Left renal pelvis (tissue), 4 donors: ENCODE measurements at regions not wholly inside any gene's neighbourhood (a gene's known extent, or its start where the extent isn't known, plus 50 kb on each side); places are given as distances from the start of the nearest gene placed in this dataset.

Experiments used
- DNase-seq, 4 donors: peaks; one replicate each; pipeline ENCODE4 v3.0.0-alpha.2; 2013; ENCODE audit warnings: low read depth in 4 of 4, low spot score in 3 of 4

- DNase-seq: no peak
Measured at GRCh38 chr12:115859231-115859630, 418.3 kb downstream of the MED13L start.

- DNase-seq: no peak
Measured at GRCh38 chr12:115857923-115858322, 419.6 kb downstream of the MED13L start.

DNA sequence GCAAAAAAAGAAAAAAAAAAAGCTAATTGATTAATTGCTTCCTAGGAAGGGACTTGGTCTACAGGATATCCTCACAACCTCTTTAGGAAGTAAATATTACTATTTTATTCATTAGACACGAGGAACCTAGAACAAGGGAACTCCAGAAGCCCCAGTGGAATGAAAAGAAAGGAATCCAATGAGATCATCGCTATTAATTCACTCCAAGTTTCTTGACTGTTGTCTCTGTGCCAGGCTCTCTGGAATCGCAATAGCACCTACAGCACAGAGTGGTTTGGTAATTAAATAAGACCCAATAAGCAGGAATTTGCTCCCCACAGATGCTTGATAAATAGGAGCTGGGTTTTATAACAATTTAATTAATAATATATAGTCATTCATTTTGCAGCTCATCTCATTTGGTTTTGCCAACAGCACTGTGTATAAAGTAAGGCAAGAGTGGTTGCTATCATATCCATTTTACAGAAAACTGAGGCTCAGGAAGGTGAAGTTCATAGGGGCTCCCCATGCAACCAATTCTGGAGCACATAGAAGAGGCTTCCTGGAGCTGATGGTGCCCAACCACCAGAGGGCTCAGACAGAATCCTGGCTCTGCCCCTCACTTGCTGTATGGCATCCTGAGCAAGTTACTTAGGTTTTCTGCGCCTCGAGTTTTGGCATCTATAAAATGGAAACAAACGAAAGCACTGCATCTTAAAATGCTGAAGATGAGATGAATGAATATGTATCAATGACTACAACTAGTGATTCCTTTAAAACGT lies 420.2 kb downstream of the MED13L start:
- no peak for DNase-seq

GRCh38 chr12:115852054-115852453 lies 425.4 kb downstream of the MED13L start:
- DNase-seq: no peak

DNA sequence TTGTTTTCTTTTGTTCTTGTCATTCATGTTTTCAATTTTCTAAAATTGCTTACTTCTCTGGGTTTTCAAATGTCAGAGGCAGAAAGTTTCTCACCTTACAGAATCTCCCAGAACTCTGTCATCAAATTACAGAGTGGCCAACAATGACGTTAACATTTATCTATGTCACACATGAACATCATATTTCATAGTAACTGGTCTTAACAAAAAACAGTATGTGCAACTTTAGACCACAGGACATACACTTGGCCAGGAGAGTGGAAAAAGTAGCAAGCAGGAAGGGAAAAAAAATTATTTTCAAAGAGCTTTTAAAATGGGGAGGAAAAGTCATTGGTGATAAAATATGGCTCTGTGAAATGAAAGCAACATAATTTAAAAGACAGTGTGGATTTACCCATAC lies 426.5 kb downstream of the MED13L start:
- no peak for DNase-seq

GRCh38 chr12:115849262-115849943 lies 428.1 kb downstream of the MED13L start:
- DNase-seq: no peak

- DNase-seq: no peak
Measured at GRCh38 chr12:115847398-115847797, 430.1 kb downstream of the MED13L start.

GRCh38 chr12:115846516-115846915 lies 431.0 kb downstream of the MED13L start:
- DNase-seq: no peak

DNA sequence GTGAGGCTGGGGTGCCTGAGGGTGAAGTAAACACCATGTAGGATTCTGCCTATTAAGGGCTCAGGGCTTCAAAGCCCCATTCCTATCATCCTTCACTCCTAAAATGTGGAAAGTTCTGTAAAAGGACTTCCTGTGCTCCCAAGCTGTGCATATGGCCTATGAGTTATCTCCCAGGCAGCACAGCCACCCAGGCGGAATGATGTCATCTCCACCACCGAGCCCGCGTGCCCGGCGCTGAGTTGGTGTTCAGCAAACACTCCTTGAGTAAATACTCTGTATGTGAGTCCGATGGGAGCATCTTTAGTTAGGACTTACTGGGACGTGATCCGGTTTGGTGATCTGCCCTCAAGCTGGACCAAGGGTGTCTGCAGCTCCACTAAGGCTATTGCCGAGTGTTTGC lies 437.3 kb downstream of the MED13L start:
- DNase-seq: no peak

DNA sequence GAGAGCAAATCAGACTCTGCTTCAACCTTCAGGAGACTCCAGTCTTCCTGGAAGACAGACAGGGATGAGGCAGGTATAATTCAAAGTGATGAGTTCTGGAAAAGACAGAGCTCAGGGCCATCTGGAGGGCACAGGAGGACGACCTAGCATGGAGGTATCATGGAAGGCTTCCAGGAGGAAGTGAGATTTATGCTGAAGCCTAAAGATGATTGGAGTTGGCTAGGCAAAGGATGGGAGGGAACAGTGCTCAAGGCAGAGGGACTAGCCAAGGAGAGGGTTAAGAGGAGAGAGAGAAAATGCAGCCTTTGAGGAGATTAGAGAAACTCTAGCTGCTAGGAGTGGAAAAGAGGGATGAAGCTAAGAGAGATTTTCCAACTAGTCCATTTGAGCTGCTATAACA lies 438.5 kb downstream of the MED13L start:
- DNase-seq: no peak

GRCh38 chr12:115837220-115837619 lies 440.3 kb downstream of the MED13L start:
- no peak for DNase-seq

DNA sequence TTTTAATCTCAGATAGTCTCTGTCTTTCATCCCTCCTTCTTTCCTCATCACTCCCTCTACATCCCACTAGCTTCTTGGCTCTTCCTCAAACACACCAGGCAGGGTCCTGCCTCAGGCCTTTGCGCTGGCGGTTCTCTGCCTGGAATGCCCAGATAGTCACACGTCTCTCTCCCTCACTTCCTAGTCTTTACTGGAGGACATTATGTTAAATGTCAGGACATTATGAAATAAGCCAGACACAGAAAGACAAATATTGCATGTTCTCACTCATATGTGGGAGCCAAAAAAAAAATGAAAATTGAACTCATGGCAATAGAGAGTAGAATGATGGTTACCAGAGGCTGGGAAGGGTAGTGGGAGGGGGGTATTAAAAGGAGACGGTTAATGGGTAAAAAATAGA lies 442.0 kb downstream of the MED13L start:
- no peak for DNase-seq

DNA sequence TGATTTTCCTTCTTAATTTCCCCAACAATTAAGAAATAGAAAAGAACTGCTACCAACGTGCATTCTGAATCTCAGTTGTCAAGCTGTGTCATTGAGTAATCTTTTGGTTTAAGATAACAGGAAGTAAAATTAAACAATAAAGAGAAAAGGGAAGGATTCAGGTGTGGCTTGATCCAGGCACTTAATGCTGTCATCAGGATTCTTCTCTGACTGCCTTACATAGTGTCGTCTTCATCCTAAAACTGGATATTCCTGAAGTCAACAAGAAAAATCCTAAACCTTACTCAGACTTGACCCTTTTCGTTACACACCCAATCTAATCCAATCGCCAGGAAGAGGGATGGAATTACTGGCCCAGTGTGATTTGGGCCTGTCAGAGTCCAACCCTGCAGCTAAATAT lies 443.8 kb downstream of the MED13L start:
- no peak for DNase-seq

- no peak for DNase-seq
Measured at GRCh38 chr12:115830633-115831032, 446.9 kb downstream of the MED13L start.

DNA sequence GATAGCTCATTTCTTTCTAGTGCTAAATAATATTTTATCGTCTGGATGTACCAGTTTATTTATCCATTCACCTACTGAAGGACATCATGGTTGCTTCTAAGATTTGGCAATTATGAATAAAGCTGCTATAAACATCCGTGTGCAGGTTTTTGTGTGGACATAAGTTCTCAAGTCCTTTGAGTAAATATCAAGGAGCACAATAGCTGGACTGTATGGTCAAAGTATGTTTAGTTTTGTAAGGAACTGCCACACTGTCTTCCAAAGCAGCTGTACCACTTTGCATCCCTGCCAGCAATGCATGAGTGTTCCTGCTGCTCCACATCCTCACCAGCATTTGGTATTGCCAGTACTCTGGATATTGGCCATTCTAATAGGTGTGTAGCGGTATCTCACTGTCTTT lies 447.4 kb downstream of the MED13L start:
- no peak for DNase-seq

DNA sequence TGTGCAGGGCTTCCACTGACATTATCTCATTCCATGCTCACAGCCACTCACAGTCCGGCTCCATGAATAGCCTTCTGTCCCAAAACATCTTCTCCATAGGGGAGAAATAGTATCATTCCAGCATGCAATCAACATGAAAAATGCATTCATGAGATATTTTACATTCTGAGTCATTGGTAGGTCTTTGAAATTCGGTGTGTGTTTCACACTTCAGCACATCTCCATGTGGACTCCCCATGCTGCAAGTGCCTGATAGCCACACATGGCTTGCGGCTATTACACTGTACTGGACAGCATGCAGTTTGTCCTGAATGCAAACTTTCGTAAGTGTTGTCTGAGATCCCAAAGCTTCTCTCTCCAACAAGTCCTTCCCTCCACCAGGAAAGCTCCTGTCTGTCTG lies 449.3 kb downstream of the MED13L start:
- DNase-seq: no peak

DNA sequence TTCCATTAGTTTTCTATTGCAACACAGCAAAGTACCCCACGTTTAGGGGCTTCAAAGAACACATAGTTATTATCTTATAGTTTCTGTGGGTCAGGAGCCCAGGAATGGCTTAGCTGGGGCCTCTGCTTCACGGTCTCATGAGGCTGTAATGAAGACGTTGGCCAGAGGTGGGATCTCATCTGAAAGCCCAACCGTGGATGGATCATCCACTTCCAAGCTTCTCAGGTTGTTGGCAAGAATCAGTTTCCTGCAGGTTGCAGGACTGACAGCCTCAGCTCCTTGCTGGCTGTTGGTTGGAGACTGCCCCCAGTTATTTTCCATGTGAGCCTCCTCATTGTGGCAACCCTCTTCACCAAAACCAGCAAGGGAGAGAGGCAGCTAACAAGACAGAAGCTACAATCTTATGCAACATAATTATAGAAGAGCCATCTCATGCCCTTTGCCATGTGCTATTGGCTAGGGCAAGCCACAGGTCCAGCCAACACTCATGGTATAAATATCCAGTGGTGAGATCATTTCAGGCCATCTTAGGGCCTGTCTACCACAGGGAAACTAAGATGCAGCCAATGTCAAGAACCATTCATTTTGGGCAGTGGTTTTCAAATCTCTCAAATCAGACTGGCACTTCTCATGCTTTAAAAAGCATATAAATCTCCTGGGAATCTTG lies 452.4 kb downstream of the MED13L start:
- no peak for DNase-seq

DNA sequence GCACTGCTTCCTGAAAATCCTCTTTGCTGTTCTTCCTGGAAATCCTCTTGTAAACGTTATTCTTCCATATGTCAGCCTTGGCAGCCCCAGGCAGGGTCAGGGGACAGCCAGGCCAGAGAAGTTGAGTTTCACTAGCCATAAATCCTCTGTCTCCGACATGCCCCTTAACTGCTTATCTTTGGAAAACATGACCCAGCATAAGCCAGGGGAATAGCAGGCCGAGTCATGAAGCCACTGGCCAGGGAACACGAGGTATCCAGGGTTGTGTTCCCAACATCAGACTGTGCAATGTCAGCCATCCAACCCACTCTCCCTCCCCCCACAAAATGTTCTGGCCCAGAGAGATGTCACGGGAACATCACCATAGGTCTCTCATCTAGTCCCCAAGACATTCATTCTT lies 453.9 kb downstream of the MED13L start:
- no peak for DNase-seq

DNA sequence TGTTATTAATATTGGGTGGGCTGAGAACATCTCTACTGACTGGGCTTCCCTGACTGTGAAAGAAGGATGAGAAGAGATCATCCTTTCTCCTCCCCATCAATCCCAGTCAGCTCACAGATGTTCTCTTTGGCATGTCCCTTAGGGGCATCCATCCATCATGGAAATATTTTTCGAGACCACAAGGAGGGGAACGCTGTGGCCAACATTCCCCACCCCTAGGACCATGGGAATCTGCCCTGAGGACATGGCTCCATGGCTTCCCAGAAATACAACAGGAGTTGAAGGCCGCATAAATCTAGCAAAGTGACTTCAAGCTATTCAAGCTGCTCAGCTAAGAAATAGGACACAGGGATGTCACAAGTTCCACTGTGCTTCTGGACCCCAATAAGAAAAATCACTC lies 456.8 kb downstream of the MED13L start:
- DNase-seq: no peak

GRCh38 chr12:115818973-115819372 lies 458.5 kb downstream of the MED13L start:
- no peak for DNase-seq

- no peak for DNase-seq
Measured at GRCh38 chr12:115817389-115817788, 460.1 kb downstream of the MED13L start.

- no peak for DNase-seq
Measured at GRCh38 chr12:115815924-115816323, 461.6 kb downstream of the MED13L start.
